ENCODE measurements at regions not wholly inside any gene's neighbourhood (a gene's known extent, or its start where the extent isn't known, plus 50 kb on each side); places are given as distances from the start of the nearest gene placed in this dataset.
A peak's percentile ranks its signal among the peaks of the same experiment; 100 is the strongest.

- DNase-seq (ENCODE audit: low spot score): no peak
Observed at GRCh38 chr6:66489269-66489987, 782.4 kb upstream of the EYS start.

- DNase-seq (ENCODE audit: low spot score): no peak
Observed at GRCh38 chr6:66481216-66481615, 774.2 kb upstream of the EYS start.

- DNase-seq (ENCODE audit: low spot score): peak; percentile 48
Observed at GRCh38 chr6:66478705-66479104, 771.7 kb upstream of the EYS start.

- no peak for DNase-seq (ENCODE audit: low spot score)
Observed at GRCh38 chr6:66435321-66435720, 728.3 kb upstream of the EYS start.

GRCh38 chr6:66429210-66429609 lies 722.2 kb upstream of the EYS start:
- no peak for DNase-seq (ENCODE audit: low spot score)

- no peak for DNase-seq (ENCODE audit: low spot score)
Observed at GRCh38 chr6:66423047-66423446, 716.0 kb upstream of the EYS start.

GRCh38 chr6:66421570-66421969 lies 714.5 kb upstream of the EYS start:
- DNase-seq (ENCODE audit: low spot score): no peak

GRCh38 chr6:66418906-66419305 lies 711.9 kb upstream of the EYS start:
- DNase-seq (ENCODE audit: low spot score): no peak

GRCh38 chr6:66403966-66404365 lies 696.9 kb upstream of the EYS start:
- no peak for DNase-seq (ENCODE audit: low spot score)

GRCh38 chr6:66402873-66403272 lies 695.8 kb upstream of the EYS start:
- no peak for DNase-seq (ENCODE audit: low spot score)

- DNase-seq (ENCODE audit: low spot score): no peak
Observed at GRCh38 chr6:66396549-66396948, 689.5 kb upstream of the EYS start.

GRCh38 chr6:66396145-66396544 lies 689.1 kb upstream of the EYS start:
- DNase-seq (ENCODE audit: low spot score): no peak

- DNase-seq (ENCODE audit: low spot score): no peak
Observed at GRCh38 chr6:66390393-66390792, 683.4 kb upstream of the EYS start.

GRCh38 chr6:66376001-66376400 lies 669.0 kb upstream of the EYS start:
- no peak for DNase-seq (ENCODE audit: low spot score)

- DNase-seq (ENCODE audit: low spot score): no peak
Observed at GRCh38 chr6:66369407-66369806, 662.4 kb upstream of the EYS start.

GRCh38 chr6:66362888-66363287 lies 655.9 kb upstream of the EYS start:
- DNase-seq (ENCODE audit: low spot score): no peak

GRCh38 chr6:66361886-66362285 lies 654.9 kb upstream of the EYS start:
- DNase-seq (ENCODE audit: low spot score): no peak

- no peak for DNase-seq (ENCODE audit: low spot score)
Observed at GRCh38 chr6:66357781-66358180, 650.8 kb upstream of the EYS start.

GRCh38 chr6:66355471-66355870 lies 648.4 kb upstream of the EYS start:
- DNase-seq (ENCODE audit: low spot score): no peak

- no peak for DNase-seq (ENCODE audit: low spot score)
Observed at GRCh38 chr6:66344796-66345195, 637.8 kb upstream of the EYS start.

- DNase-seq (ENCODE audit: low spot score): no peak
Observed at GRCh38 chr6:66340736-66341135, 633.7 kb upstream of the EYS start.

- no peak for DNase-seq (ENCODE audit: low spot score)
Observed at GRCh38 chr6:66336176-66336575, 629.1 kb upstream of the EYS start.

GRCh38 chr6:66328200-66328599 lies 621.2 kb upstream of the EYS start:
- DNase-seq (ENCODE audit: low spot score): no peak

GRCh38 chr6:66326228-66326627 lies 619.2 kb upstream of the EYS start:
- DNase-seq (ENCODE audit: low spot score): no peak

Data from H4 (cell line).